ENCODE measurements at regions not wholly inside any gene's neighbourhood (a gene's known extent, or its start where the extent isn't known, plus 50 kb on each side); places are given as distances from the start of the nearest gene placed in this dataset.
"Not testable (repeated sequence)": the region's sequence is repeated elsewhere in the genome, so short reads cannot be mapped to it uniquely, and the experiment has no call there.

GRCh38 chr2:139439100-139439499 lies 658.9 kb upstream of the NXPH2 start:
- no peaks in the 10 kb centered on the region for H3K4me1 ChIP-seq (ENCODE audit: control insufficient read depth, low read depth, low read length)
- no peak overlapping the region for H2BK120ac ChIP-seq (ENCODE audit: low read depth, low read length)
- no peak overlapping the region for H2BK5ac ChIP-seq (ENCODE audit: low read length)
- no peaks in the 10 kb centered on the region for H3K79me1 ChIP-seq (ENCODE audit: low read length)
- H3K27me3 ChIP-seq (ENCODE audit: insufficient read depth, low read length, poor library complexity) = no peaks in the 10 kb centered on the region
- no peak overlapping the region for H3K18ac ChIP-seq (ENCODE audit: low read length)
- no peak overlapping the region for H2AK5ac ChIP-seq (ENCODE audit: low read length)
- no peak overlapping the region for H3K4me2 ChIP-seq (ENCODE audit: low read length)
- no peak overlapping the region for H2BK15ac ChIP-seq (replicated peaks; ENCODE audit: low read depth)
- H3K36me3 ChIP-seq (ENCODE audit: control insufficient read depth, insufficient read depth, low read length) = no peaks in the 10 kb centered on the region
- H3K23ac ChIP-seq (ENCODE audit: low read length) = no peak overlapping the region
- DNase-seq = no peak
- H3K4me3 ChIP-seq (ENCODE audit: low read length) = no peak overlapping the region
- no peak overlapping the region for H3K9ac ChIP-seq (ENCODE audit: low read length)
- no peaks in the 10 kb centered on the region for H3K79me2 ChIP-seq (ENCODE audit: control insufficient read depth, insufficient read depth, low read length)
- no peak overlapping the region for H3K4ac ChIP-seq (ENCODE audit: low read depth, low read length)
- no peak overlapping the region for H3K56ac ChIP-seq (ENCODE audit: low read length)
- no peak overlapping the region for H4K8ac ChIP-seq (ENCODE audit: low read depth, low read length)
- no peak overlapping the region for H4K5ac ChIP-seq (ENCODE audit: low read length)
- no peak overlapping the region for H3K27ac ChIP-seq (ENCODE audit: low read depth, low read length)

- no peak overlapping the region for H3K9ac ChIP-seq (ENCODE audit: low read length)
- H2BK5ac ChIP-seq (ENCODE audit: low read length) = no peak overlapping the region
- no peak overlapping the region for H3K23ac ChIP-seq (ENCODE audit: low read length)
- H3K4me3 ChIP-seq (ENCODE audit: low read length) = no peak overlapping the region
- no peak overlapping the region for H2BK120ac ChIP-seq (ENCODE audit: low read depth, low read length)
- H2BK15ac ChIP-seq (replicated peaks; ENCODE audit: low read depth) = no peak overlapping the region
- H3K27ac ChIP-seq (ENCODE audit: low read depth, low read length) = no peak overlapping the region
- H3K79me2 ChIP-seq (ENCODE audit: control insufficient read depth, insufficient read depth, low read length) = no peaks in the 10 kb centered on the region
- H3K56ac ChIP-seq (ENCODE audit: low read length) = no peak overlapping the region
- H3K4ac ChIP-seq (ENCODE audit: low read depth, low read length) = no peak overlapping the region
- no peaks in the 10 kb centered on the region for H3K79me1 ChIP-seq (ENCODE audit: low read length)
- H3K27me3 ChIP-seq (ENCODE audit: insufficient read depth, low read length, poor library complexity) = no peaks in the 10 kb centered on the region
- no peak overlapping the region for H2AK5ac ChIP-seq (ENCODE audit: low read length)
- no peak overlapping the region for H3K4me2 ChIP-seq (ENCODE audit: low read length)
- no peaks in the 10 kb centered on the region for H3K4me1 ChIP-seq (ENCODE audit: control insufficient read depth, low read depth, low read length)
- H4K5ac ChIP-seq (ENCODE audit: low read length) = no peak overlapping the region
- no CpG with 5 or more reads among the region's 3 CpGs for WGBS (ENCODE audit: extremely low coverage, insufficient coverage, low lambda C conversion rate)
- no peak overlapping the region for H4K8ac ChIP-seq (ENCODE audit: low read depth, low read length)
- no peaks in the 10 kb centered on the region for H3K36me3 ChIP-seq (ENCODE audit: control insufficient read depth, insufficient read depth, low read length)
- no peak overlapping the region for H3K18ac ChIP-seq (ENCODE audit: low read length)
- no peak for DNase-seq
Measured at GRCh38 chr2:139438478-139438877, 658.3 kb upstream of the NXPH2 start.

GRCh38 chr2:139427164-139427563 lies 647.0 kb upstream of the NXPH2 start:
- H4K8ac ChIP-seq (ENCODE audit: low read depth, low read length) = no peak overlapping the region
- no peak overlapping the region for H2BK15ac ChIP-seq (replicated peaks; ENCODE audit: low read depth)
- H3K27ac ChIP-seq (ENCODE audit: low read depth, low read length) = no peak overlapping the region
- no peak overlapping the region for H4K5ac ChIP-seq (ENCODE audit: low read length)
- no peak overlapping the region for H3K4ac ChIP-seq (ENCODE audit: low read depth, low read length)
- H3K27me3 ChIP-seq (ENCODE audit: insufficient read depth, low read length, poor library complexity) = no peaks in the 10 kb centered on the region
- H3K23ac ChIP-seq (ENCODE audit: low read length) = no peak overlapping the region
- H3K9ac ChIP-seq (ENCODE audit: low read length) = no peak overlapping the region
- no peak overlapping the region for H3K4me2 ChIP-seq (ENCODE audit: low read length)
- H3K4me3 ChIP-seq (ENCODE audit: low read length) = no peak overlapping the region
- H2BK5ac ChIP-seq (ENCODE audit: low read length) = no peak overlapping the region
- no peaks in the 10 kb centered on the region for H3K79me1 ChIP-seq (ENCODE audit: low read length)
- H3K79me2 ChIP-seq (ENCODE audit: control insufficient read depth, insufficient read depth, low read length) = no peaks in the 10 kb centered on the region
- H3K56ac ChIP-seq (ENCODE audit: low read length) = no peak overlapping the region
- WGBS (ENCODE audit: extremely low coverage, insufficient coverage, low lambda C conversion rate) = no CpG with 5 or more reads among the region's 4 CpGs
- no peaks in the 10 kb centered on the region for H3K4me1 ChIP-seq (ENCODE audit: control insufficient read depth, low read depth, low read length)
- H2BK120ac ChIP-seq (ENCODE audit: low read depth, low read length) = no peak overlapping the region
- H3K36me3 ChIP-seq (ENCODE audit: control insufficient read depth, insufficient read depth, low read length) = no peaks in the 10 kb centered on the region
- H3K18ac ChIP-seq (ENCODE audit: low read length) = no peak overlapping the region
- no peak overlapping the region for H2AK5ac ChIP-seq (ENCODE audit: low read length)
- no peak for DNase-seq

- no peak overlapping the region for H3K4me2 ChIP-seq (ENCODE audit: low read length)
- H3K4me3 ChIP-seq (ENCODE audit: low read length) = no peak overlapping the region
- no peak overlapping the region for H2BK15ac ChIP-seq (replicated peaks; ENCODE audit: low read depth)
- no peak overlapping the region for H4K5ac ChIP-seq (ENCODE audit: low read length)
- DNase-seq = no peak
- H3K27ac ChIP-seq (ENCODE audit: low read depth, low read length) = no peak overlapping the region
- H3K79me1 ChIP-seq (ENCODE audit: low read length) = no peaks in the 10 kb centered on the region
- no peaks in the 10 kb centered on the region for H3K27me3 ChIP-seq (ENCODE audit: insufficient read depth, low read length, poor library complexity)
- no peak overlapping the region for H2BK120ac ChIP-seq (ENCODE audit: low read depth, low read length)
- H3K4ac ChIP-seq (ENCODE audit: low read depth, low read length) = no peak overlapping the region
- no peak overlapping the region for H3K56ac ChIP-seq (ENCODE audit: low read length)
- H3K36me3 ChIP-seq (ENCODE audit: control insufficient read depth, insufficient read depth, low read length) = no peaks in the 10 kb centered on the region
- WGBS (ENCODE audit: extremely low coverage, insufficient coverage, low lambda C conversion rate) = no CpG with 5 or more reads among the region's 2 CpGs
- no peaks in the 10 kb centered on the region for H3K79me2 ChIP-seq (ENCODE audit: control insufficient read depth, insufficient read depth, low read length)
- no peak overlapping the region for H4K8ac ChIP-seq (ENCODE audit: low read depth, low read length)
- no peak overlapping the region for H3K9ac ChIP-seq (ENCODE audit: low read length)
- no peak overlapping the region for H2AK5ac ChIP-seq (ENCODE audit: low read length)
- no peak overlapping the region for H3K18ac ChIP-seq (ENCODE audit: low read length)
- no peak overlapping the region for H3K23ac ChIP-seq (ENCODE audit: low read length)
- H3K4me1 ChIP-seq (ENCODE audit: control insufficient read depth, low read depth, low read length) = no peaks in the 10 kb centered on the region
- H2BK5ac ChIP-seq (ENCODE audit: low read length) = no peak overlapping the region
Measured at GRCh38 chr2:139424101-139424500, 643.9 kb upstream of the NXPH2 start.

GRCh38 chr2:139411236-139411635 lies 631.0 kb upstream of the NXPH2 start:
- no peak overlapping the region for H2AK5ac ChIP-seq (ENCODE audit: low read length)
- H3K56ac ChIP-seq (ENCODE audit: low read length) = no peak overlapping the region
- no peak overlapping the region for H2BK120ac ChIP-seq (ENCODE audit: low read depth, low read length)
- no peaks in the 10 kb centered on the region for H3K79me1 ChIP-seq (ENCODE audit: low read length)
- no peak overlapping the region for H3K9ac ChIP-seq (ENCODE audit: low read length)
- no CpG with 5 or more reads among the region's 8 CpGs for WGBS (ENCODE audit: extremely low coverage, insufficient coverage, low lambda C conversion rate)
- H3K23ac ChIP-seq (ENCODE audit: low read length) = no peak overlapping the region
- H3K4me3 ChIP-seq (ENCODE audit: low read length) = no peak overlapping the region
- no peaks in the 10 kb centered on the region for H3K36me3 ChIP-seq (ENCODE audit: control insufficient read depth, insufficient read depth, low read length)
- H3K27ac ChIP-seq (ENCODE audit: low read depth, low read length) = no peak overlapping the region
- H3K79me2 ChIP-seq (ENCODE audit: control insufficient read depth, insufficient read depth, low read length) = no peaks in the 10 kb centered on the region
- no peaks in the 10 kb centered on the region for H3K27me3 ChIP-seq (ENCODE audit: insufficient read depth, low read length, poor library complexity)
- H3K4me2 ChIP-seq (ENCODE audit: low read length) = no peak overlapping the region
- no peak for DNase-seq
- no peak overlapping the region for H3K4ac ChIP-seq (ENCODE audit: low read depth, low read length)
- no peak overlapping the region for H2BK15ac ChIP-seq (replicated peaks; ENCODE audit: low read depth)
- no peak overlapping the region for H2BK5ac ChIP-seq (ENCODE audit: low read length)
- H4K5ac ChIP-seq (ENCODE audit: low read length) = no peak overlapping the region
- no peak overlapping the region for H3K18ac ChIP-seq (ENCODE audit: low read length)
- no peak overlapping the region for H4K8ac ChIP-seq (ENCODE audit: low read depth, low read length)
- H3K4me1 ChIP-seq (ENCODE audit: control insufficient read depth, low read depth, low read length) = no peaks in the 10 kb centered on the region

GRCh38 chr2:139410833-139411174 lies 630.6 kb upstream of the NXPH2 start:
- not testable (repeated sequence) for DNase-seq; H3K79me2 ChIP-seq (ENCODE audit: control insufficient read depth, insufficient read depth, low read length); H3K56ac ChIP-seq (ENCODE audit: low read length); H3K4me3 ChIP-seq (ENCODE audit: low read length); H3K27ac ChIP-seq (ENCODE audit: low read depth, low read length); H2BK120ac ChIP-seq (ENCODE audit: low read depth, low read length); H3K36me3 ChIP-seq (ENCODE audit: control insufficient read depth, insufficient read depth, low read length); H3K4me1 ChIP-seq (ENCODE audit: control insufficient read depth, low read depth, low read length); H2AK5ac ChIP-seq (ENCODE audit: low read length); H4K8ac ChIP-seq (ENCODE audit: low read depth, low read length); H2BK15ac ChIP-seq (replicated peaks; ENCODE audit: low read depth); H3K4ac ChIP-seq (ENCODE audit: low read depth, low read length); H3K18ac ChIP-seq (ENCODE audit: low read length); H4K5ac ChIP-seq (ENCODE audit: low read length); H3K23ac ChIP-seq (ENCODE audit: low read length); H3K4me2 ChIP-seq (ENCODE audit: low read length); H2BK5ac ChIP-seq (ENCODE audit: low read length); H3K9ac ChIP-seq (ENCODE audit: low read length); H3K79me1 ChIP-seq (ENCODE audit: low read length); H3K27me3 ChIP-seq (ENCODE audit: insufficient read depth, low read length, poor library complexity)
- WGBS (ENCODE audit: extremely low coverage, insufficient coverage, low lambda C conversion rate) = no CpG with 5 or more reads among the region's 15 CpGs
